ENCODE measurements at regions not wholly inside any gene's neighbourhood (a gene's known extent, or its start where the extent isn't known, plus 50 kb on each side); places are given as distances from the start of the nearest gene placed in this dataset.

DNA sequence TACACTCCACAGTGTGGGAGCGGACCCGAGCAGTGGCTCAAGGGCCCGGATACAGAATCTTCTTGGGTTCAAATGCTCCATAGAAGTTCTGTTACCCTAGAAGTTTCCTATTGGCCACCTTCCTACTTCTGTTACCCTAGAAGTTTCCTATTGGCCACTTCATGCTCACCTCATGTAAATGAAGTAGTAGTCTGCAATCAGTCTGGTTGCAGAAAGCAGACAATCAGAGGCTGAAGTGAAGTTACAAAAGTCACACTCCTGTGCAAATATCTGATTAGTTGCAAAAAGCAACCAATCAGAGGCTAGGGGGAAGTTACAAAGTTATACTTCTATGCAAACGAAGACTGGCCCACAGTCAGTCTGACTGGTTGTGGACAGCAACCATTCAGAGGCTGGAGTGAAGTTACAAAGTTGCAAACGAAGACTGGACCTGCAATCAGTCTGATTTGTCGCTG lies 77.8 kb upstream of the CPNE8 start:
- DNase-seq (ENCODE audit: insufficient read length, low spot score, missing footprints), result no peak
- TF ChIP-seq, protein P1, sequence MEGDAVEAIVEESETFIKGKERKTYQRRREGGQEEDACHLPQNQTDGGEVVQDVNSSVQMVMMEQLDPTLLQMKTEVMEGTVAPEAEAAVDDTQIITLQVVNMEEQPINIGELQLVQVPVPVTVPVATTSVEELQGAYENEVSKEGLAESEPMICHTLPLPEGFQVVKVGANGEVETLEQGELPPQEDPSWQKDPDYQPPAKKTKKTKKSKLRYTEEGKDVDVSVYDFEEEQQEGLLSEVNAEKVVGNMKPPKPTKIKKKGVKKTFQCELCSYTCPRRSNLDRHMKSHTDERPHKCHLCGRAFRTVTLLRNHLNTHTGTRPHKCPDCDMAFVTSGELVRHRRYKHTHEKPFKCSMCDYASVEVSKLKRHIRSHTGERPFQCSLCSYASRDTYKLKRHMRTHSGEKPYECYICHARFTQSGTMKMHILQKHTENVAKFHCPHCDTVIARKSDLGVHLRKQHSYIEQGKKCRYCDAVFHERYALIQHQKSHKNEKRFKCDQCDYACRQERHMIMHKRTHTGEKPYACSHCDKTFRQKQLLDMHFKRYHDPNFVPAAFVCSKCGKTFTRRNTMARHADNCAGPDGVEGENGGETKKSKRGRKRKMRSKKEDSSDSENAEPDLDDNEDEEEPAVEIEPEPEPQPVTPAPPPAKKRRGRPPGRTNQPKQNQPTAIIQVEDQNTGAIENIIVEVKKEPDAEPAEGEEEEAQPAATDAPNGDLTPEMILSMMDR (IDR thresholded peaks at IDR 0.05; ENCODE audit: extremely low read depth, low read depth, low read length), result no peak
- Histone ChIP-seq H2AFZ (ENCODE audit: low read length) (no peak overlapping the region), H3K4me2 (ENCODE audit: insufficient read depth, low read length) (peak overlapping the region; percentile 13), H3K27ac (ENCODE audit: low read depth, low read length) (no peak overlapping the region), H3K79me2 (ENCODE audit: insufficient read depth, low read length) (no peaks in the 10 kb centered on the region), H4K20me1 (ENCODE audit: insufficient read depth, low read length) (no peaks in the 10 kb centered on the region), H3K36me3 (ENCODE audit: insufficient read depth, low read length) (no peaks in the 10 kb centered on the region), H3K4me1 (ENCODE audit: insufficient read depth, low read length) (no peaks in the 10 kb centered on the region), H3K4me3 (ENCODE audit: insufficient read depth, low read length) (peak overlapping the region; percentile 35), H3K27me3 (ENCODE audit: insufficient read depth, low read length) (no peaks in the 10 kb centered on the region), H3K9me3 (ENCODE audit: low read depth, low read length) (no peaks in the 10 kb centered on the region)

GRCh38 chr12:38977132-38977531 lies 71.7 kb upstream of the CPNE8 start:
- TF ChIP-seq, protein P1 (IDR thresholded peaks at IDR 0.05; ENCODE audit: extremely low read depth, low read depth, low read length), result no peak
- Histone ChIP-seq H3K27me3 (ENCODE audit: insufficient read depth, low read length) (no peaks in the 10 kb centered on the region), H3K36me3 (ENCODE audit: insufficient read depth, low read length) (no peaks in the 10 kb centered on the region), H4K20me1 (ENCODE audit: insufficient read depth, low read length) (no peaks in the 10 kb centered on the region), H3K27ac (ENCODE audit: low read depth, low read length) (no peak overlapping the region), H3K79me2 (ENCODE audit: insufficient read depth, low read length) (no peaks in the 10 kb centered on the region), H3K4me3 (ENCODE audit: insufficient read depth, low read length) (no peak overlapping the region), H3K9me3 (ENCODE audit: low read depth, low read length) (no peaks in the 10 kb centered on the region), H3K4me1 (ENCODE audit: insufficient read depth, low read length) (no peaks in the 10 kb centered on the region), H2AFZ (ENCODE audit: low read length) (no peak overlapping the region), H3K4me2 (ENCODE audit: insufficient read depth, low read length) (no peak overlapping the region)
- DNase-seq (ENCODE audit: insufficient read length, low spot score, missing footprints), result no peak

- Histone ChIP-seq H3K79me2 (ENCODE audit: insufficient read depth, low read length) (no peaks in the 10 kb centered on the region), H3K4me3 (ENCODE audit: insufficient read depth, low read length) (no peak overlapping the region), H3K4me2 (ENCODE audit: insufficient read depth, low read length) (no peak overlapping the region), H3K27ac (ENCODE audit: low read depth, low read length) (no peak overlapping the region), H3K9me3 (ENCODE audit: low read depth, low read length) (no peaks in the 10 kb centered on the region), H4K20me1 (ENCODE audit: insufficient read depth, low read length) (no peaks in the 10 kb centered on the region), H3K36me3 (ENCODE audit: insufficient read depth, low read length) (no peaks in the 10 kb centered on the region), H3K27me3 (ENCODE audit: insufficient read depth, low read length) (no peaks in the 10 kb centered on the region), H3K4me1 (ENCODE audit: insufficient read depth, low read length) (no peaks in the 10 kb centered on the region), H2AFZ (ENCODE audit: low read length) (no peak overlapping the region)
- DNase-seq (ENCODE audit: insufficient read length, low spot score, missing footprints), result no peak
- TF ChIP-seq, protein P1 (IDR thresholded peaks at IDR 0.05; ENCODE audit: extremely low read depth, low read depth, low read length), result no peak
Measured at GRCh38 chr12:38969706-38970105, 64.3 kb upstream of the CPNE8 start.

GRCh38 chr12:38961683-38962082 lies 56.3 kb upstream of the CPNE8 start:
- no peaks in the 10 kb centered on the region for H3K27me3 ChIP-seq (ENCODE audit: insufficient read depth, low read length)

More at GRCh38 chr12:38961683-38962082, 56.3 kb upstream of the CPNE8 start:
- Histone ChIP-seq H3K36me3 (ENCODE audit: insufficient read depth, low read length) (no peaks in the 10 kb centered on the region), H3K79me2 (ENCODE audit: insufficient read depth, low read length) (no peaks in the 10 kb centered on the region), H3K27ac (ENCODE audit: low read depth, low read length) (no peak overlapping the region), H2AFZ (ENCODE audit: low read length) (no peak overlapping the region), H4K20me1 (ENCODE audit: insufficient read depth, low read length) (no peaks in the 10 kb centered on the region), H3K4me3 (ENCODE audit: insufficient read depth, low read length) (no peak overlapping the region), H3K4me2 (ENCODE audit: insufficient read depth, low read length) (no peak overlapping the region), H3K9me3 (ENCODE audit: low read depth, low read length) (no peaks in the 10 kb centered on the region), H3K4me1 (ENCODE audit: insufficient read depth, low read length) (no peaks in the 10 kb centered on the region)
- DNase-seq (ENCODE audit: insufficient read length, low spot score, missing footprints), result no peak
- TF ChIP-seq, protein P1 (IDR thresholded peaks at IDR 0.05; ENCODE audit: extremely low read depth, low read depth, low read length), result no peak
